ENCODE measurements at regions not wholly inside any gene's neighbourhood (a gene's known extent, or its start where the extent isn't known, plus 50 kb on each side); places are given as distances from the start of the nearest gene placed in this dataset.

DNA sequence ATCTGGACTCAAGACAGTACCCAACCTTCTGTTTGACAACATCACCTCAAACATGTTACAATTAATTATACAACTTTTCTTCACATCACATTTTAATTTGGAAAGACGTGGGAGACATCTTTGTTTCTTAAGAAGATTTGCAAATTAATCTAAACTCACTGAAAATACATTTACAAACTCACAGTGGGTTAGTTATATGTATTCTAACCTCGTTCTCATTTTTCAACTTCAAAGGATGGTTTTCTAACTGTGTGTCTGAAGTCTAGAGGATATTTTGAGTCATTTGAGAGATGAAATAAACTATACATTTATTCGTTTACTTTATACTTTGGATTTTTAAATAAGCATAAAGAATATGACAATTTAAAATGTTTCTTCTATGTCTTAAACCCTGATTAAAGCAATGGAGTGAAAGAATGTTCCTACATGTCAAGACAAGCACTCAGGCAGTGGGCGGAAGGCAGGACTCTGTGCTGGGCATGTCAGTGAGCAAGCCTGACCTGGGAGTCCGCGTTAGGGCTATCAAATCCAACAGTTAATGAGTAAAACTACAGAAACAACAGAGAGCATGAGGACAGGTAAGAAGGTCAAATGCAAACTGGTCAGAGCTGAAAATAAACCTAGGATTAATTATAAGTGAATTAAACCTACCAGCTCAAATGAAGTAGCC, 76.5 kb upstream of the CTTNBP2NL start:
- no peak for DNase-seq

DNA sequence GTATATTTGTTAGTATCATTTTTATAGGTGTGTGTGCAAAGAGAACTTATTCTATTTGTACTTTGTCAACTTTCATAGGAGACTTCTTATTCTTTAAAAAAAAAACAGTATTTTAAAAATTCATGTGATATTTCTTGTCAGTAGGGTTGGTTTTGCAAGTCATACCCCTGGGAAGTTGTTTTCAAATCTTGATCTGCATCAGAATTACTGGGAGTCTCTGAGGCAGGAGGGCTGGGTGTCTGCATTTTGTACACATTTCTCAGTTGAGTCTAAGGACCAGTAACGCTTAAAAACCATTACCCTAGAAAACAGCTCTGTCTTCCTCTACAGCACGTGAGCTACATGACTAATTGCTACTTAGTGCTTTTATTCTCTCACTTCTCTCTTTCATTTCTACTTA, 76.0 kb upstream of the CTTNBP2NL start:
- no peak for DNase-seq

DNA sequence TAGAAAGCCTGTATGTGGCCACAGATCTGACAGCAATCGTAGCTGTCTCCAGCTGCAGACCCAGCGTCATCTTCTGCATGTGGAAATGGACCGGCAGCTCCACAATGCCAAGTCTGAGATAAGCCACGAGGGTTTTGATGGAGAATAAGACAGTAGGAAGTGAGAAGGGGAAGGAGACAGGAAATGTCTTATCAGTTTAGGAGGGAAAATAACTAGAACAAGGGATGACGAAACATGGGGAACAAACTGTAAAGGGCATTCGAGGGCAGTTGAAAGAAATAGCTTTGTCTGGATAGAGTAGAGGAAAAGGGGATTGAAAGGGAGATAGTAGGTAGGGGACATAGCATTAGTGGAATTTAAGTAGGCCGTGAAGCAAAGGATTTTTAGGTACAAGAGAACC, 74.0 kb upstream of the CTTNBP2NL start:
- no peak for DNase-seq

DNA sequence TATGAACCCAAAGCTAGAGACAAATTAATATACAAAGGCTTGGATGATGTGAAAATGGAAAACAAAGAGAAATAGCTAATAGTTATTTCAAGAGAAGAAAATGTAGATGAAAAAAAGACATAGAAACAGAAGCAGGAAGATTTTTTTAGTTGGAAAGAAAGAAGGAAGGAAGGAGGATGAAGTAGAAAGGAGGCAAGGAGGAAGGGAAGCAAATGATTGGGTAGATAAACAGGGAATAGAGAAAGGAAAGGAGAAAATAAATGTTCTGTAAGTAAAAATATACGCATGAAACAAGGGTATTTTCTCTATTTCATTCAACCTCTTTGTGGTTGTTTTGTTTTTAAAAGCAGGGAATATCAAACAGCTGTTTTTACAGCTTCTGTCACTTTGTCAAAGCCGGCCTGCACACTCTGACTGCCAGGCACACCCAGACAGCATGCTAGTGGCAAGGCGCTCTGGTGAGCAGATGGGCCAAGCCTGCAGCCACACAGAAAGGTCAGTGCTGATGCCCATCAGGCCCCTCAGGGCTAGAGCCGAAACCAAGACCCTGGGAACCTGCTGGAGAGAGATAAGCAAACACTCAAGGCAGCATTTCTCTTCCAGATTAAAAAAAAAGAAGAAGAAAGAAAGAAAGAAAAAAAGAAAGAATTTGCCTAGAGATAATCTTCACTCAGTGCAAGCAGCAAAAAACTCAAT, 72.9 kb upstream of the CTTNBP2NL start:
- DNase-seq: no peak

DNA sequence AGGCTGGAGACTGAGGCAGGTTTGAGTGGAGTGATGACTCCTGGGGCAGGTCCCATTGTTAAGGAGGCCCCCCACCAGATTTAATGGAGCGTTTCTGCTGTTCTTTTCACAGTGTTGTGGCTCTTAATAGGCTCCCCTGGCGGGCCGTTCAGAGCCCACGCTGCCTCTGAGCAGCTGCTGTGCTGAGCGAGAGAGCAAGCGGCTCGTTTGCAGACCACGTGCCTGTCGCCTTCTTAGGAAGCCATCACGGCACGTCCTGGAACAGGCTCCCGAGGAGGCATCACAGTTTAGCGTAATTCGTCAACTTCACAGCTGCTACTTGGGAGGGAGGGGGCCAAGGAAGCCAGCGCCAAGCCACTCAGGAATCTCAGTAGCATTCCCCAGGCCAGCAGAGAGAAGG, 70.5 kb upstream of the CTTNBP2NL start:
- DNase-seq: peak; percentile 82

DNA sequence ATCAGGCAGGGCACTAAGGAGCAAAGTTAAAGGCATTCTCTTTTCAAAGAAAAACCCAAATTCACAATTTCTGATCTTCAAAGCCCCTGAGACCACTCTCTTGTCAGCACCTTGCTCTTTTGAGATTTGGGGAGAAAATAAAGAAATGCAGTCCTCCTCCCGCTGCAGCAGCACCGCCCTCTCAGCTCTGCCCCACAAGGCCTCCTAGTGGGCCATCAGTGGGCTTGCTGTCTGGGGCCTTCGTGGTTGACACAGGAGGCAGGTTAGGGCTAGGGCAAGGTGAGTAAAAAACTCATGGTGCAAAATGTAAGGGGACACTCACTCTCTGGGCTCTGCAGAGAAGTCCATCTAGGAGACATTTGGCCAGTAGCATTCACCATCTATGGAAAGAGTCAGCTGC, 67.4 kb upstream of the CTTNBP2NL start:
- no peak for DNase-seq

DNA sequence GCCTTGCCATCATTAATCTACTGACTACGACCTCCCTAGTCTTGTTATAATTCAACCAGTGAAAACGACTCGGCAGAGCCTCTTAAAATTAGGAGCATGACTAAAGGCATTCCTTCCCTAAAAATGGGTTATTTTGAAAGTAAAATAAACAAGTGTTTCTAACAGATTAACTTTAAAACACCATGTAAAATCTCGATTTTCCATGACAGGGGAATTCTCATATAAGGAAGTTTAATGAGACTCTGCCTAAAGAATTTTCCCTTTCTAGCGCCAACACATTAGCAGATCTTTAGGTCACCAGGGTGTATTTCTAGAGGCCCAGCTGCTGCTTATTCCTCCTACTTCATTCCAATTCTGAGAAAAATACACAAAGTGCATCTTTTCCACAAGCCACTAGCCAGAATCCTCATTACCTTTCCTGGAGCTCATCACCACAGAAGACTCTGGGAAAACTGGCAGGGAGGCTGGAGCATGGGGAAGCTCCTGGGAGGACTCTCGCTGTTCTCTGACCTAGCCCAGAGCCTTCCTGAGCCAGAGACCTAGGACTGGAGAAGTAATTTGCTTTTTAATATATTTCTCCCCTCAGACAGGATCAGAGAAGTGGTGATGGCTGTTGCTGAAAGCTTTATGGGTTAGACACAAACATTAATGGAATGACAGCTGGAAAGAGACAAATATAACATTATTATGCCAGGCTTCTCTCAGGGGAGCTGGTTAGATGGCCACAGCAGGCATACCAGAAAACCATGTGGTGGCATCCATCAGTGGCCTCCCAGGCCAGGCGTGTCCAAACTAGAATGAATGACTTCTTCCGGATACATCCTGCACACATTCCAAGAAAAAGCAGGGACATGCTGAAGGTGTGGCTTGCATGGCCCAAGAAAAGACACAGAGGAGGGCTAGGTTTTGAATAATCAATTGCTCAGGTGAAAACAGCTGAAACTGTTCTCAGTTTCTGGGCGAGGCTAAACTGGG, 63.6 kb upstream of the CTTNBP2NL start:
- no peak for DNase-seq

DNA sequence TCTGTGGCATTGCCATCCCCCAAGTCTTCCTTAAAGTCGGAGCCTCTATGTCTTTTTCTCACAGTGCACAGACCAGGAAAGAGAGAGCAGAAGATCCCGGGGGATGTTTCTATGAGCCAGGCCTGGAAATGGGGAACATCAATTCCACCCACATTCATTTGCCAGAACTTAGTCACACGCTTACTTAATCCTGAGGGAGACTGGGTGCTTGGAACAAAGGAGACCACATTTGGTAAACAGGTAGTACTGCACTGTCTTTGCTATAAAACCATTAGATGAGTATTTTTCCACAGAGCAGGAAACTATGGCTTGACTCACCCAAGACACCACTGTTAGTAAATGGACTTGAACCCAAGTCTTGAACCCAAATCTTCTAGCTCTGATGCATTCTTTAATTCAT, 60.7 kb upstream of the CTTNBP2NL start:
- no peak for DNase-seq

DNA sequence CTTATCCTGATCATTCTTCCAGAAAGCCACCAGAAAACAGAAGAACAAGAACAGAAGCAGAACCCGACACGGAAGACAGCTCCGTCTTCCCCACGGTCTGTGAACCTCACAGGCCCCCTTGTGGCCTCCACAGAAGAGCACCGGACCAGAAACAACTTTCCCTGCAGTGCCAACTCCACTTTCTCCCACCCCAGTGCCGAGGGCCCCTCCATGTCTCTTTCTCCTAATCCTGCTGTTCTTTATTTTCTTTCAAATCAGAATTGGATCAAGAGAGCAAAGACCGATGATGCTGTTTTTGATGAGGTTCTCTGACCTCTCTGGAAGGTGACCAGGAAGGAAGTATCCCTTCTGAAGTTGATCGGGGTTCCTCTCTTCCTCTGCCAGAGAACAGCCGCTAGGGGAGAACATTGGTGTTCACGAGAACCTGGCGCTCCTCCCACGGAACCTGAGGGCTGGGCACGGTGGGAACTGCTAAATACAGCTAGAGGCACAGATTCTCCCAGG, 58.9 kb upstream of the CTTNBP2NL start:
- DNase-seq: no peak

DNA sequence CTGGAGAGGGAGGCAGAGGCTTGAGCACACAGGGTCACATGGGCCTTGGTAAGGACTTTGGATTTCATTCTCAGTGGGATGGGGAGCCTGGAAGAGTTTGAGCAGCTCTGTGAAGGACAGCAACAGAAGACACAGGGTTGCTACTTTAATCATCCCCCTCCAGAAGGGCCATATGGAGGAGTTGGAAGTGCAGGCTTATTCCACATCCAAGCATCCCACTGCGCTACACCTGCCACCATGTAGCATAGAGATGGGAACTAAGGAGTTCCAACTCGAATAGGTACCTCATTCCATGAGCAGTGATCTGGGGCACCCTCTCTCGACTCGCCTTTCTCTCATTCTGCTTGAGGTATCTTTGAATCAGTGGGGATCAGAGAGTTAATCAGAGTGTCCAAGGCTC, 54.0 kb upstream of the CTTNBP2NL start:
- no peak for DNase-seq

DNA sequence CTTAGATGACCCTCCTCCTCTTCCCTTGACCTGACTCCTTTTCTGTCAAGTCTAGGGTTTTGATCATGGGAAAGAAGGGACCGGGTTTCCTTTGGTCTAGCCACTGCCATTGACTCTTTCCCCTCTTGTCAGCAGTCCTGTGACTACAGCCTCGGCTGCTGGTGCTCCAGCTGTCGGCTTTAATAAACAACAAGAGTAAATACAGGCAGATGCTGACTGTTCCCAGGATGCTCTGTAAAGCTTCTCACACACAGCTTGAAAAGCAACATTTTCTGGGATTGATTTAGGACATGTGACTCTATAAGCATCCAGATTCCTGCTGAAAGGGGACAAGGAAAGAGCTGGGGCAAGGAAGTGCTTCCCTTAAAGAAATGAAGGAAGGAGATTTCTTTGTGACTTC, 53.5 kb upstream of the CTTNBP2NL start:
- DNase-seq: no peak

DNA sequence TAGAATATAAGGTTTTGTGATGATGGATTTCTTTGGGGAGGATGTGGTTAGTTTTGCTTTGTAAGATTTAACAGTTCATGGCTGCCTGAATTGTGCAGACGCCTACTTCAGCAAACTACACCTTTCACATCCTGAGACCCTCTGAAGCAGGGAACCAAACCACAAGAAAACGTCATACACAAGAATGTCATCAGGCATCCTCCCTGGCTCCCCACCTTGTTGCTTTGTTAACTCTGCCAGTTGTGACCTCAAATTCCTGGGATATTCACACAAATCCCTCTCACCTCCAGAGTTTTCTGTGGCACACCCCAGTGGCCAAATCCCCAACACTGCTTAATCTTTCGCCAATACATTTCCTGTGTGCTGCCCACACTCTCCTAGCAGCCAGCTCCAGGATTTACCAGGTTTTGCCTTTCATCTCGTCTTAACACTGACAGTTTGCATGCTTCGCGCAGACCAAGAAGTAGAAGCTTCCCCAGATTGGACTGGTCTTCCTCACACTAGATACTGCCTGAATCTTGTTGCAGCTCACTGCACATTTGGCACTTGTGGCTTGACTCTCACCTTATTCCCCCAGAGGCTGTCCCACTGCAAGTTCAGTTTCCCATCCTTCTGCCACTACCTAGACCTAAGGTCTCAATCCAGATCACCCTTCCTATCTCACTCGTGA, 51.1 kb upstream of the CTTNBP2NL start:
- no peak for DNase-seq

All from eye (tissue), 1 donor.